NB4 (cell line): ENCODE measurements at regions not wholly inside any gene's neighbourhood (a gene's known extent, or its start where the extent isn't known, plus 50 kb on each side); places are given as distances from the start of the nearest gene placed in this dataset.

Experiments used
- CTCF ChIP-seq: IDR thresholded peaks from one replicate; pipeline ENCODE4 v1.5.1; 2012; ENCODE audit warnings: low read depth, low read length
- MAX ChIP-seq: IDR thresholded peaks from 2 replicates; pipeline ENCODE4 v1.6.1; 2011; ENCODE audit warnings: low read depth, low read length
- POLR2A ChIP-seq: IDR thresholded peaks from 2 replicates; pipeline ENCODE4 v1.6.1; 2011; ENCODE audit warnings: mild to moderate bottlenecking; ENCODE audit not compliant: insufficient read length; ENCODE audit errors: extremely low read depth

GRCh38 chr16:51888534-51888933, 658.4 kb downstream of the TOX3 start:
- TF ChIP-seq POLR2A (no peak), CTCF (no peak), MAX (no peak)
